GM18867 (cell line): ENCODE measurements at regions not wholly inside any gene's neighbourhood (a gene's known extent, or its start where the extent isn't known, plus 50 kb on each side); places are given as distances from the start of the nearest gene placed in this dataset.
A peak's percentile ranks its signal among the peaks of the same experiment; 100 is the strongest.
"Not testable (repeated sequence)": the region's sequence is repeated elsewhere in the genome, so short reads cannot be mapped to it uniquely, and the experiment has no call there.

Experiments used
- ATAC-seq: cut with Tn5 transposase; IDR thresholded peaks from one replicate; pipeline ENCODE4 v1.9.1; 2021; ENCODE audit warnings: mild to moderate bottlenecking, moderate library complexity; ENCODE audit not compliant: unreplicated experiment

DNA sequence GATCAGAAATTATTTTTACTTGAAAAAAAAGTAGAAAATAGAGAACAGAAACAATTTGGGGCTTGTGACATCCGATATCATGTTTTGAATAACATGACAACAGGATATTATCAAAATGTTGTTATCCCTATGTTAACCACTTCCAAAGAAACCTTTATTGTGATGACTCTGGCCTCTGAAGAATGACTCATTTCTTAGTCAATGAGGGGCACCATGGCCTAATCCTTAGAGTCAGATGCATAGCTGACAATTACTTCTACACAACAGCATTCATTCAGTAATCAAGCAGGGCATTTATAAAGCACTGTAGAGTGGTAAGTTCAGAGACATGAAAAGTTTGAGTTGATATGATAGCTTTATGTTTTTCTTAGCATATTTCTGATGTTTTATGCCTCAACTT is 703.0 kb downstream of the RNF144A start:
- ATAC-seq: no peak

DNA sequence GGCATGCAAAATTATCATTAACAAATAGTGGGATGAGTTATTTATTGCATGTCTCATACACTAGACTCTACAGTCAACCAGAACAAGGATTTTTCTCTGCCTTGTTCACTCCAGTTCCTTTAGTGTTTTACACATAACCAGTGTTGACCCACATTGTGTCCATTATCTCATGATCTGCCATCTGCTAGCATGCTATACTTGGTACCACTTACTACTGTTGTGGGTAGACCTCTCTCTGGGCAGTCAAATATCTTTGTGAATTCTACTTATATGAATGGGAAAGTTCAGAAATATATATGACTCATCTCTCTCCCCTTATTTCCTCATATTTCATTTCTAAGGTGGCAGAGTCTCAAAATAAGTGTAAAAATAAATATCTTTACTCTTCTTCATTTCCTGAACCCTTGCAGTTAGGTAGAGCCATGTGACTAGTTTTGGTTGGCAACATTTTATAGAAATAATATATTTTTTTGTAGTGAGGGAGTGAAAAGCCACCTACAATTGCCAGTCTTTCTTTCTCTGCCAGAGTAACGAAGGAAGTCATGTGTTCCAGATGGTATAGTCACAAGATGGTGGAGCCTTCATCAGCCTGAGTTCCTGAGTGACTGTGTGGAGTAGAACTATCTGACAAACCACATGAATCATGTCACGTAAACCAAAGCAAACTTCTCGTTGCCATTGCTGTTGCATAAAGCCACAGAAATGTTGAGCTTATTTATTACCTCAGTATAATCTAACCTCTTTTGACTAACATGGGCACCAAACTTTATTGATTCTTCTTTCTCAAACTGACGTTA is 704.0 kb downstream of the RNF144A start:
- no peak for ATAC-seq

DNA sequence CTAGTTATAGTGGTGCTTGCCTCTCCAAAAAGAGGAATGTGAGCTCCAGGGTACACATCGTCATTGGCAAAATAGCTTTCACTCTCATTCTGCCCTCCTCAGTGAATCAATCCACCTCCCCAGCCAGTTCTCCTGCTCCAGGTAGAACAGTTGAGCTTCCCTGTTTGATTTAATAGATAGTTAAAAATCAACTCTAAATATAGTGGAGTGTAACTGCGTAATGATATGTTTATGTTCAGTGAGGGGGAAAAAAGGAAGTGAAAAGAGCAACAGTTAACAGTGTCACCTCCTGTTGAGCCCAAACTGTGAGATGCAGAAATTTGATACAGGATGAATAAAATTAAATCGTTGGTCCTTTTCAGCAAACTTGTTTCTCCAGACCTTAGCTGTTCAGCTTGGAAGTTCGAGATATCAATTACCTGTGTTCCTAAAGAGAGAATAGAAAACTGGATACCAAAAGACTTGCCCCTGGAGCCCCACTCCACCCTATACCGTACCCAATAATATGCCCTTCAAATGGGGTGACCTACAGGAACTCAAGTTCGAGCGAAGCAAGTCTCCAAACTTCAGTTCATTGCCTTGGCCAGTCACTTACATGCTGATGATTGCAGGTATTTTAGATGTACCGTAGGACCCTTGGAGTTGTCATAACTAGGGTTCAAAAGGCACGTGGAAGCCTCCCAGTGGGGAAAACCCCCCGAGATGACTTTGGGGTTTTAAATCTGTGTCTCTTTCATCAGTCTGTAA is 708.4 kb downstream of the RNF144A start:
- ATAC-seq: peak; percentile 77

GRCh38 chr2:7626139-7626537 is 708.9 kb downstream of the RNF144A start:
- no peak for ATAC-seq

DNA sequence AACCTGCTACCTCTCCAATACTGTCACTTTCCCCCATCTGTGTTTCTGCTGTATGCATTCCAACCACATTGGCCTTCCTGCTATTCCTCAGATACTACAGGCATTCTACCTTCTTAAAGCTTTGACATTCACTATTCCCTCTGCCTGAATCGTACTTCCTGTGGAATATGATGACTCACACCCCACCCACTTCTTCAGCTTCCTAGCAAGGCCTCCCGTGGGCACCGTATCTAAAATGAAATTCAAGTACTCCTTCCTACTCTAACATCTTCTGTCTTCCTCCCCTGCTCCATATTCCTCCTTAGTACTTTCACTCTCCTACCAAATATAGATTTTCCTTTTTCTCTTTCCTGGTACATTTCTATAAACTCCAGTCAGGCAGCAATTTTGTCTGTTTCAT is 710.4 kb downstream of the RNF144A start:
- ATAC-seq: no peak

DNA sequence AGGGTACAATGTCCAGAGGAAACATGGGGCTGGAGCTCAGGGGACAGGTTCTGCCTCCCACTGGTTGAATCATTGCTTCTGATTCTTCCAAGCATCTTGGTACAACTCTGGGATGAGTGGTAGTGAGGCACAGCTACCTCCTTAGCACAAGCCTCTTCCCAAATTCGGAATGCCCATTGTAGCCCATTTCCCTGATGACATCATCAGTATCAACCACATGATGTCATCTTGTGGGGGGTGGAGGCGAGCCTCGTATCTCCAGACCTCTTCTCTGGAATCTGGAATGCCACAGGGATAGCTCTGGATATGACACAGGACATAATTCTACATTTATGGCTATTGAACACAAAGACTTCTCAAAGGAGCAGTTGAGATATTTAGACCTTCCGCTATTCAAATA is 715.2 kb downstream of the RNF144A start:
- no peak for ATAC-seq

DNA sequence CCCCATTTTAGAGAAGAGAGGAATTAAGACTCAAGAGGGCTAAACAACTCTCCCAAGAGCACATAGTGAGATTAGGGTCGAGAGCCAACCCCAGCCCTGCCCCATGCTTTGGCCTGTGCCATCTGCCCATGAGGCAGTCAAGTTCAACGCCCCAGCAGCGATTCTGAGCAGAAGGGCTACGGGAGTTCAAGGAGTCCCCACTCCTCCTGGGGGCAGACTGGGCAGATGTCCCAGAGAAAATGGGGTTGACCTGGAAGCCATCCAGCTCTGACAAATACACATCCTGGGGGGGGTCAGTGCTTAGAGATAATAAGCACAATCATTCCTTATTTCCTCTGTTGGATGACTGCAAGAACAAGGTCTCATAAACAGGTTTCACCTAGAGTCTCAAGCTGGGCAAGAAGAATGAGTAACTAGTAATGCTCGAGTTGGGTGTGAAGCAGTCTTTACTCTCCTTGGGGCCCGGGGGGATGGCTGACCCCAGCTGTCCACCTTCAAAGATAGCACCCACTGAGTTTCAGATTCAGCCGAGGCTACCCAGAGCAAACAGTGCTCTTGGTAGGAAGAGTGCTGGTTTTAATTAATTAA is 716.4 kb downstream of the RNF144A start:
- no peak for ATAC-seq

DNA sequence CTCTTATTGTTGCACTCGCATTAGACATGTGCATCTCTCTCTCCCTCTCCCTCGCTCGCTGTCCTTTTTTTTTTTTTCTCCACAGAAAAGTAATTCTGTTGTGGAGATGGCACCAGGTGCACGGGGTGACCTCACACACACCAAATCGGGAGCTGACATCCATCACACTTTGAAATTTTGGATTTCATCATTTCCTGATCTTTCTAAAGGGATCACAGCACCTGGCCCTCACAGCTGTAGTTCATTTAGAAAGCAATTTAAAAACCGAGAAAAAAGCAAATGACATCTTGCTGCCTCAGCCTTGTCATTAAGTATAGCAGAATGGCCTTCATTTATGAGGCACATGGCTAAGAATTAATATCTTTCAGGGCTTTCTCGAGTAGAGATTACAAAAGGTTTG is 717.2 kb downstream of the RNF144A start:
- ATAC-seq: no peak

DNA sequence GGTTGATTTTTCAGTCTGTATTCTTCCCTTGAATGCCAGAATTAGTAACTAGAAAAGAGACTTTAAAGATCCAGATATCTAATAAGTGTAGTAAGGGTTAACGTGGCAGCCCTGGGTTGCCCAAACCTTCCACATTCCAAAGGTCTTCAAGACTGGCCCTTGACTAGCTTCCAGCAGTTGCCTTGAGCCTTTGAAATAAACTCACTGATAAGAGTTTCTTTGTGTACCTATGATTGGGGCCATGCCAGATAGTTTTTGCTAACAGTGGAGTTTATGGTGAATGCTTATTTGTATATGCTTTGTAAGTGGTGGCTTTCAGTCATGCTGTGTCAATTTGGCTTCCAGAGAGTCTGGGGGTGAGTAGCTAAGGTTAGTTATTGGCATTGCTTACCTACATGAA is 722.3 kb downstream of the RNF144A start:
- ATAC-seq: no peak

DNA sequence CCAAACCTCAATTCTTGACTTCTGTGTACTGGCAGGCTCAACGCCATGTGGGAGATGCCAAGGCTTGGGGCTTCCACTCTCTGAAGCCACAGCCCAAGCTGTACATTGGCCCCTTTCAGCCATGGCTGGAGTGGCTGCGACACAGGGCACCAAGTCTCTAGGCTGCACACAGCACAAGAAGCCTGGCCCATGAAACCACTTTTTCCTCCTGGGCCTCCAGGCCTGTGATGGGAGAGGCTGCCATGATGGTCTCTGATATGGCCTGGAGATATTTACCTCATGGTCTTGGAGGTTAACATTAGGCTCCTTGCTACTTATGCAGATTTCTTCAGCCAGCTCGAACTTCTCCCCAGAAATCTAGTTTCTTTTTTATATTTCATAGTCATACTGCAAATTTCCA is 724.1 kb downstream of the RNF144A start:
- not testable (repeated sequence) for ATAC-seq

- ATAC-seq: no peak
These were observed 728.8 kb downstream of the RNF144A start for GRCh38 chr2:7646024-7646423.

DNA sequence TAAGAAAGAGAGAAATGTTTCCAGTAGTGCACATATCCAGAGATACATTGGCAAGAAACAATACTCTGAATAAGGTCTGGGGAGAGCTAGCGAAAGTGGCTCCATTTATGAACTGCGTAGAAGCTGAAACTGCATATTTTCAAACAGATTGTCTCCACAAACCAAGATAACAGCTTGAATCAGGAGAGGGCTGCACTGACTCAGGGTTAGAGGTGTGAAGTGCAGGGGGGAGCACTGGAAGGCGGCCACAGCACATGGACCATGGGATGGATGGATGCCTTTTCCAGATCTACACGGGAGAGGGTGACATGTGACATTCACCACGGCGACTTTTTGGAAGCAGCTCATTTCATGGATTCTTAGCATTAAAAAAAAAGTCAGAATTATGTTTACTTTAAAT is 729.4 kb downstream of the RNF144A start:
- no peak for ATAC-seq

- ATAC-seq: no peak
These were observed 731.1 kb downstream of the RNF144A start for GRCh38 chr2:7648221-7648795.

DNA sequence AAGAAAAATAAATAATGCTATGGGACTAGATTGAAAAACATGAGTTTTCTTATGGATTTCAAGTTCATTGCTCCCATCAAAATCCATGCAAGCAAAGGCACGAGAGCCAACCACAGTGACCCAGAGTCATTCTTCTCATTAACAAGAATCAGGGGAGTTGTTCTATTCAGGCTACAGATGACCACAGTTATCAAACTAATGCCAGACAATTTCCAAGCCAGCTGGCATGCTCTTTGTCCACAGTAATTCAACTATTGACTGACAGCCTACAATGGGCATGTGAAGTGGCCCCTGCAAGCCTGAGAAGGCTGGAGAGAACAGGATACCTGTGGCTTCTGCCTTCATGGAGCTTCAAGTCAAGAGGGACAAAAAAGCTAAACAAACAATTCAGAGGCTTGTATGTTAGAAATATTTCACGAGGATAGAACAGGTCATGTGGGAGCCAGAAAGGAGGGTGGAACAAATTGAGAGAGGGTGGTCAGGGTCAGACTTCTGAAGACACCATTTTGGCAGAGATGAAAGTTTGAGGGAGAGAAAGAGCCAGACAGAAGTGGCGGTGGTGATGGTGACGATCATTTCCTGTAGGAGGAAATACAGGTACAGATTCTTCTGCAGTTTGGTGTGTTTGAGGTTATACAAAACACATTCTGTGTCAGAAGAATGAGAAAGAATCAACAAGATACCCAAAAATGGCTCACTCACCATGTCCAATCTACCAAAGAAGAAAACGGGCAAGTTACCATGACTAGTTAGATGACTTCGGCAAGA is 732.4 kb downstream of the RNF144A start:
- no peak for ATAC-seq

DNA sequence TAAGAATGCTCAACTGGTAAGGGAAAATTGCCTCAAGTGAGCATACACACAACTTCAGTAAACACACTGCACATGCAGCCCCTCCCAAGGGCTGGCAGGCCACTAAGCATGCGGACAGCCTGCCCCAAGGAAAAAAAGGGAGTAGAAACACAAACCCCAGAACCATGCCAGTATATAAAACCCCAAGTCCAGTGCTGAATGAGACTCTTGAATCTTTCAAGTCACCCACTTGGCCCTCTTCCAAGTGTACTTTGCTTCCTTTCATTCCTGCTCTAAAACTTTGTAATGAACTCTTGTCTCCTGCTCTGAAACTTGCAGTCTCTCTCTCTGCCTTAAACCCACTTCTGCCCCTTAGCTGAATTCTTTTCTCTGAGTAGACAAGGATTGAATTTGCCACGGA is 736.4 kb downstream of the RNF144A start:
- no peak for ATAC-seq

GRCh38 chr2:7655629-7656028 is 738.4 kb downstream of the RNF144A start:
- ATAC-seq: no peak

GRCh38 chr2:7657526-7657925 is 740.3 kb downstream of the RNF144A start:
- not testable (repeated sequence) for ATAC-seq

- ATAC-seq: no peak
These were observed 741.3 kb downstream of the RNF144A start for GRCh38 chr2:7658486-7658885.

GRCh38 chr2:7660816-7661215 is 743.6 kb downstream of the RNF144A start:
- no peak for ATAC-seq

DNA sequence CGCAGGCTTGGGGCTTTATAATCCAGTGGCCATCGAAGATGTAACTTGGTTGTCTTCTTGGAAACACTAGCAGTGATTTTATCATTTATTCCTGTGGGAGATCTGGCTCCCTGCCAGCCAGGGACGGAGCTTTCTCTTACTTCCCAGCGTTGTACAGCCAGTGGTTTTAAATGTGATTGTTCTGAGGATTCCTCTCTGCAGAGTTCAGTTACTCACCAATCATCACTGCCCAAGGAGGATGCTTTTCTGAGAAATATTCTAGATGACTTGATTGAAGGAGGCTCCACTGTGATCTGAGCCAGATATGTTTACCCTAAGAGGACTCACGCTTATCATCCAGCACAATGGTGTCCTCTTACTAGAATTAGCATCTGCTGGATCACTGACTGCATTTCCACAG is 744.3 kb downstream of the RNF144A start:
- no peak for ATAC-seq

DNA sequence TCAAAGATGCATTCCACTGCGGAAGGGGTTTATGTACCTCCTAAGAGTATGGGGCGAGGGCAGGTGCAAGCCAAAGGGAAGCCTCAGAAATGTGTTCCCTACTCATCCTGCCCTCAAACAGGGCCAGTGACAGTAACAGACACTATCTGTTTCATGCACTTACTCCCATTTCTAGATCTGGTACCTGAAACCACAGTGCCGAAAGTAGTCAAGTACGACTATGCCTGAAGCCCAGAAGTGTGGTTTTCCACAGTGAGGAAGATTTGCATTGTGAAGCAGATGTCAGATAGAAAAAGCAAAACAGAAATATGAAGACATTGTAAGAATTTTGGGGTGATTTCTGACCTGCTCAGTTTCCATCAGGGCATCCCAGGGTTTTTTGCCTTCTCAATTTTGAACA is 748.7 kb downstream of the RNF144A start:
- ATAC-seq: peak; percentile 97
